GM23248 (cell line): ENCODE measurements at regions not wholly inside any gene's neighbourhood (a gene's known extent, or its start where the extent isn't known, plus 50 kb on each side); places are given as distances from the start of the nearest gene placed in this dataset.

Source experiments
- EZH2 ChIP-seq: fragments of 200-600 bp; sonication (generic); IDR thresholded peaks from 2 replicates; pipeline ENCODE4 v1.6.1; 2018; ENCODE audit warnings: antibody characterized with exemption, mild to moderate bottlenecking; ENCODE audit not compliant: insufficient read depth, poor library complexity, severe bottlenecking
- EZH2phosphoT487 ChIP-seq: fragments of 200-600 bp; sonication (generic); IDR thresholded peaks from 2 replicates; pipeline ENCODE4 v1.6.1; 2018; ENCODE audit warnings: antibody characterized with exemption, moderate library complexity, mild to moderate bottlenecking, low read depth; ENCODE audit not compliant: insufficient read depth

DNA sequence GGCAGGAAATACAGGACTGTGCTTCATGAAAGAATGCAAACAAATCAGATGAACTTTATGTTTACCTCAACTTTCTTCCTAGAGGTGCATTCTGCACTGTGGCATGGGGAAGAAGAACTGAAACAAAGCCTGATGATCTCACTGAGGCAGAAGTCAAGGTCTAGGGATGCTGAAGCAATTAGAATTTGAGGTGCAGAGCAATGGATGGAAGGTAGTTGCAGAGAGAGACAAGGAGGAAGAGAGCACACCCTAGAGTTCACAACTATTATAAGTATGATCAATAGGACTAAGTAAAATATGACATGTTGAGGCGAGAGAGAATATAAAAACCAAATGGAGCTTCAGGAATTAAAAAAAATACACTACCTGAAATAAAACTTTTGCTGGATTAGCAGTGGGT, 420.1 kb downstream of the EDEM1 start:
- TF ChIP-seq EZH2, result no peak
- TF ChIP-seq EZH2phosphoT487, result no peak
